ENCODE measurements at regions not wholly inside any gene's neighbourhood (a gene's known extent, or its start where the extent isn't known, plus 50 kb on each side); places are given as distances from the start of the nearest gene placed in this dataset.

DNA sequence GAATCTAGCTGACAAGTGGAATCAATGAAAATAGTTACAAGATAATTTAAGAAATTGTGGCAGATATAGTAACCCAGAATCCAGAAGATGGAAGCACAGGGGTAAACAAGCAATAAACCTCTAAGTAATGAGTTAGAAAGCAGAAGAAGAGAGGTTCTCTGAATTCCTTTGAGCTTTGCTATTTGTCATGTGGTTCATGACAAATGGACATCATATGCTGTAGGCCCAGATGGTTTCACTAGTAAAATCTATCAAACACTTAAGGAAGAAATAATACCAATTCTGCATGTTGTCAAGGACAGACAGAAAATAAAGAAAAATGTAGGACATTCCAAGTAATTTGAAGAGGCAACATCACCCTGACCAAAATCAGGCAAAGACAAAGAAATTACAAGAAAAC is 480.8 kb upstream of the INTU start:
- no peak for TF ChIP-seq ELF4 (CRISPR knock-in tag; IDR thresholded peaks at IDR 0.05; ENCODE audit: low read depth)
- TF ChIP-seq, protein P1, sequence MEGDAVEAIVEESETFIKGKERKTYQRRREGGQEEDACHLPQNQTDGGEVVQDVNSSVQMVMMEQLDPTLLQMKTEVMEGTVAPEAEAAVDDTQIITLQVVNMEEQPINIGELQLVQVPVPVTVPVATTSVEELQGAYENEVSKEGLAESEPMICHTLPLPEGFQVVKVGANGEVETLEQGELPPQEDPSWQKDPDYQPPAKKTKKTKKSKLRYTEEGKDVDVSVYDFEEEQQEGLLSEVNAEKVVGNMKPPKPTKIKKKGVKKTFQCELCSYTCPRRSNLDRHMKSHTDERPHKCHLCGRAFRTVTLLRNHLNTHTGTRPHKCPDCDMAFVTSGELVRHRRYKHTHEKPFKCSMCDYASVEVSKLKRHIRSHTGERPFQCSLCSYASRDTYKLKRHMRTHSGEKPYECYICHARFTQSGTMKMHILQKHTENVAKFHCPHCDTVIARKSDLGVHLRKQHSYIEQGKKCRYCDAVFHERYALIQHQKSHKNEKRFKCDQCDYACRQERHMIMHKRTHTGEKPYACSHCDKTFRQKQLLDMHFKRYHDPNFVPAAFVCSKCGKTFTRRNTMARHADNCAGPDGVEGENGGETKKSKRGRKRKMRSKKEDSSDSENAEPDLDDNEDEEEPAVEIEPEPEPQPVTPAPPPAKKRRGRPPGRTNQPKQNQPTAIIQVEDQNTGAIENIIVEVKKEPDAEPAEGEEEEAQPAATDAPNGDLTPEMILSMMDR (IDR thresholded peaks at IDR 0.05), result no peak
- TF ChIP-seq, protein P2, sequence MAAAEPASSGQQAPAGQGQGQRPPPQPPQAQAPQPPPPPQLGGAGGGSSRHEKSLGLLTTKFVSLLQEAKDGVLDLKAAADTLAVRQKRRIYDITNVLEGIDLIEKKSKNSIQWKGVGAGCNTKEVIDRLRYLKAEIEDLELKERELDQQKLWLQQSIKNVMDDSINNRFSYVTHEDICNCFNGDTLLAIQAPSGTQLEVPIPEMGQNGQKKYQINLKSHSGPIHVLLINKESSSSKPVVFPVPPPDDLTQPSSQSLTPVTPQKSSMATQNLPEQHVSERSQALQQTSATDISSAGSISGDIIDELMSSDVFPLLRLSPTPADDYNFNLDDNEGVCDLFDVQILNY (CRISPR knock-in tag; IDR thresholded peaks at IDR 0.05), result no peak
- no peak for TF ChIP-seq CREB1 (CRISPR knock-in tag; IDR thresholded peaks at IDR 0.05)
- no peak for TF ChIP-seq NR1H2 (CRISPR knock-in tag; IDR thresholded peaks at IDR 0.05)
- TF ChIP-seq ZNF263 (CRISPR knock-in tag; IDR thresholded peaks at IDR 0.05; ENCODE audit: low read depth), result no peak
- TF ChIP-seq TP53 (CRISPR knock-in tag; IDR thresholded peaks at IDR 0.05), result no peak
- no peak for TF ChIP-seq TEAD1 (CRISPR knock-in tag; IDR thresholded peaks at IDR 0.05)
- TF ChIP-seq, protein P3, sequence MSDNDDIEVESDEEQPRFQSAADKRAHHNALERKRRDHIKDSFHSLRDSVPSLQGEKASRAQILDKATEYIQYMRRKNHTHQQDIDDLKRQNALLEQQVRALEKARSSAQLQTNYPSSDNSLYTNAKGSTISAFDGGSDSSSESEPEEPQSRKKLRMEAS (CRISPR knock-in tag; IDR thresholded peaks at IDR 0.05), result no peak
- TF ChIP-seq ZNF671 (CRISPR knock-in tag; IDR thresholded peaks at IDR 0.05), result no peak
- TF ChIP-seq, protein P4, sequence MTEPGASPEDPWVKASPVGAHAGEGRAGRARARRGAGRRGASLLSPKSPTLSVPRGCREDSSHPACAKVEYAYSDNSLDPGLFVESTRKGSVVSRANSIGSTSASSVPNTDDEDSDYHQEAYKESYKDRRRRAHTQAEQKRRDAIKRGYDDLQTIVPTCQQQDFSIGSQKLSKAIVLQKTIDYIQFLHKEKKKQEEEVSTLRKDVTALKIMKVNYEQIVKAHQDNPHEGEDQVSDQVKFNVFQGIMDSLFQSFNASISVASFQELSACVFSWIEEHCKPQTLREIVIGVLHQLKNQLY (CRISPR knock-in tag; IDR thresholded peaks at IDR 0.05), result no peak
